Stimulated activated memory B cell treated with anti-CD40 and anti-IgM and Interleukin-4, amounts not matched to agents 10 μg/mL and 1 μg/mL and 100 μg/mL, for 72 hours (primary cell): ENCODE measurements at regions not wholly inside any gene's neighbourhood (a gene's known extent, or its start where the extent isn't known, plus 50 kb on each side); places are given as distances from the start of the nearest gene placed in this dataset.
"Not testable (repeated sequence)": the region's sequence is repeated elsewhere in the genome, so short reads cannot be mapped to it uniquely, and the experiment has no call there.

Experiments
- ATAC-seq: fragments of 150-1000 bp; cut with Tn5 transposase; 2 replicates; pipeline ENCODE4 v1.10.0; 2021
- H3K27ac Mint-ChIP-seq: one replicate; pipeline ENCODE4 v1.8.0; 2022; ENCODE audit warnings: mild to moderate bottlenecking, mixed read lengths
- H3K27me3 Mint-ChIP-seq: one replicate; pipeline ENCODE4 v1.8.0; 2022; ENCODE audit warnings: mixed read lengths
- H3K36me3 Mint-ChIP-seq: one replicate; pipeline ENCODE4 v1.8.0; 2022; ENCODE audit warnings: mixed read lengths
- H3K4me1 Mint-ChIP-seq: one replicate; pipeline ENCODE4 v1.8.0; 2022; ENCODE audit warnings: mixed read lengths
- H3K4me3 Mint-ChIP-seq: one replicate; pipeline ENCODE4 v1.8.0; 2022; ENCODE audit warnings: mild to moderate bottlenecking, moderate library complexity, mixed read lengths
- H3K9me3 Mint-ChIP-seq: one replicate; pipeline ENCODE4 v1.8.0; 2022; ENCODE audit warnings: mixed read lengths

DNA sequence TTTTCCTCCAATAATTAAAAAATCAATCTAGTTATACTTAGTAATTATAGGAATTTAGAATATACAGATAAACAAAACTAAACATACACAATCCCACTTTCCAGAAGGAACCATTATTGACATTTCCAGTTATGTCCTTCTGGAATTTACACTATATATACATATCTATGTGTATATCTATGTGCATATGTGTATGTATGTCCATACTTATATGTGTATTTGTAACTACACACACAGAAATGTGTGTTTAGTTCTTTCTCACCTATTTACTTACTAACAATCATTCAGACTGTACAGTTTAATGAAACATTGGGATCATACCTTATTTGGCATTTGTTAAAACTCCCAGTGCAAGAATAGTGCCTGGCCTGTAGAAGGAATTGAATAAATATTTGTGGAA, 126.4 kb downstream of the FHIP1A start:
- H3K4me1 Mint-ChIP-seq, result no peaks in the 10 kb centered on the region
- no peaks in the 10 kb centered on the region for H3K36me3 Mint-ChIP-seq
- ATAC-seq, result no peak
- H3K27me3 Mint-ChIP-seq, result peaks cover 12% of the 10 kb centered on the region
- H3K27ac Mint-ChIP-seq, result no peak overlapping the region
- H3K9me3 Mint-ChIP-seq, result no peaks in the 10 kb centered on the region
- H3K4me3 Mint-ChIP-seq, result no peak overlapping the region

DNA sequence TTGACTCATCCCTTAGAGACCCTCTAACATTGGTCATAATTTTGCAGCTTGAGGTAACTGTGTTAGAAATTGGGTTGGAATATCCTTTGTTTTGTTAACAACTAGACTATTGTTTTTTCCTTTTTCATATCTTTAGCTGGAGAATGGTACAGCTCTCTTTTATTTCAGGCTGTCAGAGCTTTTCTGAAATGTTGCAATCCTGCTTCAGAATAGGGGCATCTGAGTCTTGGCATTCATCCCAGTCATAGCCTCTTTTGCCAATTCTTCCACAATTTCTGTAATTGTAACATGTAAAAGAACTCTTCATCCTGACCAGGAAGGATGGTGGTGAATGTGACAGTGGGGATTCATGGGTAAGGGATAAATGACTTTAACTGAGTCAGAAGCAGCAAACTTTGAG, 128.7 kb downstream of the FHIP1A start:
- no peaks in the 10 kb centered on the region for H3K4me1 Mint-ChIP-seq
- no peak for ATAC-seq
- no peaks in the 10 kb centered on the region for H3K36me3 Mint-ChIP-seq
- no peak overlapping the region for H3K4me3 Mint-ChIP-seq
- no peak overlapping the region for H3K27ac Mint-ChIP-seq
- peaks cover 5% of the 10 kb centered on the region for H3K27me3 Mint-ChIP-seq
- H3K9me3 Mint-ChIP-seq, result no peaks in the 10 kb centered on the region

GRCh38 chr4:151538963-151539362, 130.0 kb downstream of the FHIP1A start:
- Mint-ChIP-seq H3K27me3 (no peaks in the 10 kb centered on the region), H3K9me3 (no peaks in the 10 kb centered on the region), H3K4me3 (no peak overlapping the region), H3K27ac (no peak overlapping the region), H3K36me3 (no peaks in the 10 kb centered on the region), H3K4me1 (no peaks in the 10 kb centered on the region)
- no peak for ATAC-seq

- no peak overlapping the region for H3K4me3 Mint-ChIP-seq
- H3K4me1 Mint-ChIP-seq, result no peaks in the 10 kb centered on the region
- no peaks in the 10 kb centered on the region for H3K27me3 Mint-ChIP-seq
- no peaks in the 10 kb centered on the region for H3K9me3 Mint-ChIP-seq
- no peaks in the 10 kb centered on the region for H3K36me3 Mint-ChIP-seq
- ATAC-seq, result no peak
- H3K27ac Mint-ChIP-seq, result no peak overlapping the region
Observed at GRCh38 chr4:151540728-151541388, 131.9 kb downstream of the FHIP1A start.

- H3K4me1 Mint-ChIP-seq, result no peaks in the 10 kb centered on the region
- H3K9me3 Mint-ChIP-seq, result no peaks in the 10 kb centered on the region
- no peaks in the 10 kb centered on the region for H3K36me3 Mint-ChIP-seq
- H3K27me3 Mint-ChIP-seq, result no peaks in the 10 kb centered on the region
- ATAC-seq, result no peak
- no peak overlapping the region for H3K4me3 Mint-ChIP-seq
- H3K27ac Mint-ChIP-seq, result no peak overlapping the region
Observed at GRCh38 chr4:151541389-151542071, 132.6 kb downstream of the FHIP1A start.

GRCh38 chr4:151548708-151549107, 139.7 kb downstream of the FHIP1A start:
- H3K27me3 Mint-ChIP-seq, result no peaks in the 10 kb centered on the region
- no peak overlapping the region for H3K27ac Mint-ChIP-seq
- peaks cover 5% of the 10 kb centered on the region for H3K9me3 Mint-ChIP-seq
- no peaks in the 10 kb centered on the region for H3K36me3 Mint-ChIP-seq
- ATAC-seq, result no peak
- no peak overlapping the region for H3K4me3 Mint-ChIP-seq
- H3K4me1 Mint-ChIP-seq, result no peaks in the 10 kb centered on the region

- H3K9me3 Mint-ChIP-seq, H3K27me3 Mint-ChIP-seq, H3K4me1 Mint-ChIP-seq, ATAC-seq, H3K27ac Mint-ChIP-seq, H3K36me3 Mint-ChIP-seq, H3K4me3 Mint-ChIP-seq: not testable (repeated sequence)
Observed at GRCh38 chr4:151549378-151549777, 140.4 kb downstream of the FHIP1A start.

DNA sequence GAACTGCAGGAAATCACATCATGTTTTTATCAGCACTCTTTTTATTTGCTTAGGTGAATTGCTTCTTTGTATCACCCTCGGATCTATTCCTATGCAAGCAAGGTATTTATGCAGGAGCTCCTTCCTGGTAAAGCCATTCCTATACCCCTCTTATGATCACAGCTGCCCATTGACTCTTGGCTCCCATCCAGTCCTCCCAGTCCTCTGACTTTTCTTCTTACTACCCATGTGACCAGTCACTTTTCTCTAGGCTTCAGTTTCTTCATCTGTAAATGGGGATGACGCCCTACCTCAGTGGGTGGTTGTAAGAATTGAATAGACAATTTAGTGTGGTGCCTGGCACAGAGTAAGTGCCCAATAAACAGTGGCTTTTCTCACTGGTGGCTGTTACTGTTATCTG, 144.9 kb downstream of the FHIP1A start:
- H3K27ac Mint-ChIP-seq, result no peak overlapping the region
- no peak for ATAC-seq
- no peaks in the 10 kb centered on the region for H3K36me3 Mint-ChIP-seq

GRCh38 chr4:151555151-151555945, 146.4 kb downstream of the FHIP1A start:
- Mint-ChIP-seq H3K4me3 (no peak overlapping the region), H3K27me3 (no peaks in the 10 kb centered on the region), H3K36me3 (no peaks in the 10 kb centered on the region), H3K4me1 (no peaks in the 10 kb centered on the region), H3K9me3 (no peaks in the 10 kb centered on the region), H3K27ac (no peak overlapping the region)
- ATAC-seq, result no peak

More for the DNA sequence above, 144.9 kb downstream of the FHIP1A start:
- no peaks in the 10 kb centered on the region for H3K4me1 Mint-ChIP-seq
- no peaks in the 10 kb centered on the region for H3K27me3 Mint-ChIP-seq
- no peak overlapping the region for H3K4me3 Mint-ChIP-seq
- peaks cover 3% of the 10 kb centered on the region for H3K9me3 Mint-ChIP-seq

DNA sequence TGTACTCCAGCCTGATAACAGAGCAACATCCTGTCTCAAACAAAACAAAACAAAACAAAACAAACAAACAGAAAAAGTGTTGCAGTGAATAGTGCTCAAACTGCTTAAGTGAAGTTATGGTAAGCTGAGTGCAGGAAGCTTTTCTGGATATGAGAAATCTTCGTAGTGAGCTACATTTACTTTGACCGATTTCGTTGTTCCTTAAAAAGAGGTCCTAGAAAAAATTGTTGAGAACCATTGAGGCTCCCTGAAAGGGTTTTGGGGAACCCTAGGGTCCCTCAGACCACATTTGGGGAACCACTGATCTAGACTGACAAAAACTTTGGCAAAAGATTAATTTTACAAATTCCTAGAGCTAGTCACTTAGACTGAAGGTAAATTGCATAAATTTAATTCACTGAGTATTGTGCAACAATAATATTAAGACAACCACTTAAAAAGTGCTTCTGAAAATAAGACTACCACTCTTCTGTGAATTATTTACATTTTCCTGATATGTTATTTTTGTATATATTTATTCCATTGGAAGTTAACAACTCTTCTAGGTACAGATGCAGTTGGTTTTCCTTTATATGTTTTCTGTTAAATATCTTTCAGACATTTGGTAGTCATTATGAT, 149.6 kb downstream of the FHIP1A start:
- Mint-ChIP-seq H3K9me3 (no peaks in the 10 kb centered on the region), H3K36me3 (no peaks in the 10 kb centered on the region), H3K4me3 (no peak overlapping the region), H3K27ac (no peak overlapping the region), H3K27me3 (no peaks in the 10 kb centered on the region), H3K4me1 (no peaks in the 10 kb centered on the region)
- no peak for ATAC-seq

DNA sequence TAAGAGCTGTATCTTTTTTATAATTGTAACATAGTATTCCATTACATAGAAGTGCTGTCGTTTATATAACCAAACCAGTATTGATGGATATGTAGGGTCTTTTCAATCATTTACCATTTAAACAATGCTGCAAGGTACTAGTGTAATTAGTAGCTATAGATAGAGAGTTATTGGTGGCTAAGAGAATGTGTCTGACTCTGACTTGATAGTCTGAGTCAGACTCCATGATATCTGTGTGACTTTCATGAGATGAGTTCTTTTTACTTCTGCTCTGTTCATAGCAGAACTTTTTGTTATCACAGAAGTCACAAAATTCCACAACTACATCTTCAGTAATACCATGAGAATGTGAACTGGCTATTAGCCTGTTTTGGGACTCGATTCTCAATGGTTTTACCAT, 150.6 kb downstream of the FHIP1A start:
- H3K27me3 Mint-ChIP-seq, result no peaks in the 10 kb centered on the region
- no peaks in the 10 kb centered on the region for H3K4me1 Mint-ChIP-seq
- H3K36me3 Mint-ChIP-seq, result no peaks in the 10 kb centered on the region
- H3K9me3 Mint-ChIP-seq, result no peaks in the 10 kb centered on the region
- no peak for ATAC-seq
- no peak overlapping the region for H3K4me3 Mint-ChIP-seq
- H3K27ac Mint-ChIP-seq, result no peak overlapping the region

GRCh38 chr4:151561551-151562256, 152.7 kb downstream of the FHIP1A start:
- peaks cover 10% of the 10 kb centered on the region for H3K27me3 Mint-ChIP-seq
- no peak overlapping the region for H3K4me3 Mint-ChIP-seq
- no peaks in the 10 kb centered on the region for H3K36me3 Mint-ChIP-seq
- H3K27ac Mint-ChIP-seq, result no peak overlapping the region
- no peaks in the 10 kb centered on the region for H3K9me3 Mint-ChIP-seq
- H3K4me1 Mint-ChIP-seq, result peaks cover 2% of the 10 kb centered on the region
- ATAC-seq, result no peak

GRCh38 chr4:151563194-151563593, 154.2 kb downstream of the FHIP1A start:
- Mint-ChIP-seq H3K4me1 (peaks cover 8% of the 10 kb centered on the region), H3K9me3 (no peaks in the 10 kb centered on the region), H3K27ac (no peak overlapping the region), H3K27me3 (peaks cover 11% of the 10 kb centered on the region), H3K36me3 (no peaks in the 10 kb centered on the region), H3K4me3 (no peak overlapping the region)
- no peak for ATAC-seq

DNA sequence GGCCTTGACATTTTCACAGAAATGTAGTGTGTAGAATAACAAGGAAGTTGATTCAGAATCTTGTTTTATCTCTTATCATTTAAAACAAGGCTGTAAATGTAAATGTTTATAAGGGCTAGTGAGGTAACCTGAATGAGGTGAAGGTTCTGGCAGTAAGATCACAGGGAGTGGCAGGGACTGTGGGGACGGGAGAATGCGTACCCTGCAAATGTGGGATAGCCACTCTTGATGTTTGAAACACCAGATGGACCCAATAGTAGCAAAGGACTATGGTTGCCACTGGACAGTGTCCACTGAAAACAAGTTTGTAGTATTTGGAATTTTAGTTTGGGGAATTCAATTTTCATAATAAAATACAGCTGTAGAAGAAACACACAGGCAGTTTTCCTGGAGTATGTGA, 155.3 kb downstream of the FHIP1A start:
- ATAC-seq, result peak; percentile 29
- Mint-ChIP-seq H3K4me1 (peaks cover 8% of the 10 kb centered on the region), H3K36me3 (no peaks in the 10 kb centered on the region), H3K27ac (no peak overlapping the region), H3K9me3 (no peaks in the 10 kb centered on the region), H3K4me3 (no peak overlapping the region), H3K27me3 (peaks cover 21% of the 10 kb centered on the region)

DNA sequence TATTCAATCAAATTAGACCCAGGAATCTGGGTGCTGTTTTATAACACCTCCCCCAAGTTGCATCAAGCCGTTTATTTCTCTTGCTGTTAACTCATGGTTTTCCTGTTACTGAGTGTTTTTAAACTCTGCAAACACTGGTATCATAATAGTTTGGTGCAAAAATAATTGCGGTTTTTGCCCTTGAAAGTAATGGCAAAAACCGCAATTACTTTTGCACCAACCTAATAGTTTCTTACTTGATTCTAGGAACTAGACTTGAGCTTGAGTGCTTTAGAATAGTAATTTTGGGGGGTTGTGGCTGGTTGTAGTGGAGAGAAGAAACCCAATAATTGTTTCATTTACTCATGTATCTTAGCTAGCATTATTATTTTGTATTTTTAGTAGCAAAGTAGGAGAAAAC, 156.6 kb downstream of the FHIP1A start:
- H3K27ac Mint-ChIP-seq, result no peak overlapping the region
- no peak for ATAC-seq

More for the DNA sequence above, 156.6 kb downstream of the FHIP1A start:
- peaks cover 21% of the 10 kb centered on the region for H3K27me3 Mint-ChIP-seq
- H3K4me3 Mint-ChIP-seq, result no peak overlapping the region
- H3K4me1 Mint-ChIP-seq, result peaks cover 8% of the 10 kb centered on the region
- H3K9me3 Mint-ChIP-seq, result no peaks in the 10 kb centered on the region
- H3K36me3 Mint-ChIP-seq, result no peaks in the 10 kb centered on the region
